Heart right ventricle (tissue), 16 donors: ENCODE measurements at regions not wholly inside any gene's neighbourhood (a gene's known extent, or its start where the extent isn't known, plus 50 kb on each side); places are given as distances from the start of the nearest gene placed in this dataset.

Experiments used
- ATAC-seq, 8 donors: fragments of 200-7000 bp; cut with Tn5 transposase; one replicate each; pipeline ENCODE4 v1.9.1; 2020; ENCODE audit warnings: mild to moderate bottlenecking in 8 of 8, moderate library complexity in 8 of 8, moderate number of reproducible peaks in 1 of 8
- DNase-seq, 2 donors: peaks; one replicate each; pipeline ENCODE4 v3.0.0-alpha.2; 2020
- H3K27ac ChIP-seq, 10 donors: fragments of 200-600 bp; sonication (generic) in 2 of 10; one replicate each; pipeline versions ENCODE4 v1.5.0 to v1.8.0; 2020 to 2022; ENCODE audit warnings: mild to moderate bottlenecking in 3 of 10
- H3K27me3 ChIP-seq, 7 donors: fragments of 200-600 bp; one replicate each; pipeline ENCODE4 v1.8.0; 2021 to 2022; ENCODE audit warnings: mild to moderate bottlenecking in 2 of 7
- H3K36me3 ChIP-seq, 9 donors: fragments of 200-600 bp; sonication (generic) in 1 of 9; one replicate each; pipeline versions ENCODE4 v1.5.0 to v1.8.0; 2020 to 2022; ENCODE audit warnings: mild to moderate bottlenecking in 2 of 9
- H3K4me1 ChIP-seq, 9 donors: fragments of 200-600 bp; sonication (generic) in 1 of 9; one replicate each; pipeline versions ENCODE4 v1.5.0 to v1.8.0; 2020 to 2022; ENCODE audit warnings: mild to moderate bottlenecking in 4 of 9
- H3K4me3 ChIP-seq, 10 donors: fragments of 200-600 bp; sonication (generic) in 2 of 10; one replicate each; pipeline versions ENCODE4 v1.5.0 to v1.8.0; 2020 to 2022; ENCODE audit warnings: mild to moderate bottlenecking in 7 of 10, moderate library complexity in 2 of 10
- H3K9me3 ChIP-seq, 11 donors: fragments of 200-600 bp in 10 of 11; sonication (generic) in 2 of 11; one replicate each; pipeline versions ENCODE4 v1.5.0 to v1.8.0; 2013 to 2022; ENCODE audit warnings: mild to moderate bottlenecking in 2 of 11, control low read depth in 1 of 11, moderate library complexity in 1 of 11
- CTCF ChIP-seq, 9 donors: fragments of 200-600 bp; sonication (generic) in 2 of 9; IDR thresholded peaks; one replicate each; pipeline versions ENCODE4 v1.5.0 to v1.8.0; 2021 to 2022; ENCODE audit warnings: antibody characterized with exemption in 9 of 9, mild to moderate bottlenecking in 5 of 9, moderate library complexity in 1 of 9
- WGBS, 2 donors: extraction: QIAGEN DNeasy Blood & Tissue Kit; methylation state at CpG; one replicate each; pipeline ENCODE4 v1.1.7; 2013; ENCODE audit warnings: inconsistent platforms in 1 of 2; 5-methylcytosine and 5-hydroxymethylcytosine counted together
- intact Hi-C, 10 donors: fragments of 100-400 bp; cut with DNase I; formaldehyde crosslinking; loops; one replicate each; pipeline versions ENCODE4 v1.11.1 to v1.14.2; 2022
- donor health status: Arrhythmogenic right ventricular cardiomyopathy.
- donor health status: ischemic (EF 13 %, LVEDD 7.1; RV severe dilation, severe dysfunction).
- donor health status: healthy with polysubstance abuse.
- donor health status: DM: no; HTN: yes; CAD: no.
- donor health status: DM: no; HTN: no; CAD: no.
- donor health status: ischemic (EF 25% LVEDD 6.9; RV normal size, moderate dysfunction).
- donor health status: ischemic (EF 25% LVEDD 5.7; RV mildly dilated, moderate dysfunction).
- donor health status: healthy.
- donor health status: DM: yes; HTN: yes; CAD: no.
- donor health status: Ischemic cardiomyopathy.
- donor health status: ischemic (EF 35%, LVEDD 5.7; RV mildly dilated, moderate dysfunction).
- donor health status: nonischemic (EF 11% LVEDD 7.7; RV severe dilation, severe dysfunction).
- donor health status: DM: yes; HTN: yes; CAD: no.
- donor health status: PGD.
- donor health status: ischemic (EF 29% LVEDD 5.4; RV normal size, mild dysfunction).
- donor health status: nonischemic (EF 23%, LVEDD 6.1; RV moderate dilation, normal function).

- 89 to 92% methylated on average over 1 of the region's 1 CpG for WGBS, 2 donors
- TF ChIP-seq CTCF (IDR thresholded peaks at IDR 0.05) = no peak
- no peak for DNase-seq
- Histone ChIP-seq H3K4me1 (no peaks in the 10 kb centered on the region), H3K27me3 (no peaks in the 10 kb centered on the region), H3K36me3 (no peaks in the 10 kb centered on the region), H3K27ac (no peak overlapping the region), H3K4me3 (no peak overlapping the region), H3K9me3 (no peaks in the 10 kb centered on the region)
- intact Hi-C loops = no loop called here
- ATAC-seq = no peak
Observed at GRCh38 chr2:138327967-138328366, 173.6 kb upstream of the SPOPL start.

GRCh38 chr2:138329162-138329561 is 172.4 kb upstream of the SPOPL start:
- no peak for DNase-seq
- Histone ChIP-seq H3K27me3 (no peaks in the 10 kb centered on the region), H3K27ac (no peak overlapping the region), H3K4me1 (no peaks in the 10 kb centered on the region), H3K9me3 (no peaks in the 10 kb centered on the region), H3K36me3 (no peaks in the 10 kb centered on the region), H3K4me3 (no peak overlapping the region)
- intact Hi-C loops = no loop called here
- ATAC-seq = no peak
- 94 to 95% methylated on average over 3 of the region's 3 CpGs for WGBS, 2 donors
- no peak for TF ChIP-seq CTCF (IDR thresholded peaks at IDR 0.05)

GRCh38 chr2:138329591-138329990 is 172.0 kb upstream of the SPOPL start:
- WGBS, 2 donors = 46 to 59% methylated on average over 1 of the region's 1 CpG
- no peak overlapping the region for H3K27ac ChIP-seq
- H3K4me1 ChIP-seq = no peaks in the 10 kb centered on the region
- DNase-seq (no peak), ATAC-seq (no peak)
- intact Hi-C loops = no loop called here
- no peaks in the 10 kb centered on the region for H3K9me3 ChIP-seq
- no peaks in the 10 kb centered on the region for H3K36me3 ChIP-seq
- H3K27me3 ChIP-seq = no peaks in the 10 kb centered on the region
- H3K4me3 ChIP-seq = no peak overlapping the region
- no peak for TF ChIP-seq CTCF (IDR thresholded peaks at IDR 0.05)

- no peaks in the 10 kb centered on the region for H3K27me3 ChIP-seq
- DNase-seq = no peak
- no peaks in the 10 kb centered on the region for H3K36me3 ChIP-seq
- H3K4me1 ChIP-seq = no peaks in the 10 kb centered on the region
- TF ChIP-seq CTCF (IDR thresholded peaks at IDR 0.05) = no peak
- ATAC-seq = no peak
- intact Hi-C loops = no loop called here
- no peak overlapping the region for H3K27ac ChIP-seq
- H3K9me3 ChIP-seq = no peaks in the 10 kb centered on the region
- no peak overlapping the region for H3K4me3 ChIP-seq
Observed at GRCh38 chr2:138333121-138333520, 168.4 kb upstream of the SPOPL start.

GRCh38 chr2:138333677-138334076 is 167.9 kb upstream of the SPOPL start:
- intact Hi-C loops = no loop called here
- no peak for DNase-seq

More at GRCh38 chr2:138333677-138334076, 167.9 kb upstream of the SPOPL start:
- no peak overlapping the region for H3K27ac ChIP-seq
- H3K27me3 ChIP-seq = no peaks in the 10 kb centered on the region
- H3K36me3 ChIP-seq = no peaks in the 10 kb centered on the region
- H3K4me1 ChIP-seq = no peaks in the 10 kb centered on the region
- 89 to 90% methylated on average over 1 of the region's 1 CpG for WGBS, 2 donors
- H3K9me3 ChIP-seq = no peaks in the 10 kb centered on the region
- ATAC-seq = no peak
- H3K4me3 ChIP-seq = no peak overlapping the region
- TF ChIP-seq CTCF (IDR thresholded peaks at IDR 0.05) = no peak
